A549 (cell line): ENCODE measurements at regions not wholly inside any gene's neighbourhood (a gene's known extent, or its start where the extent isn't known, plus 50 kb on each side); places are given as distances from the start of the nearest gene placed in this dataset.

Experiments
- ATAC-seq, 2 experiments: fragments of 200-7000 bp in 1 of 2; fragments of >200 bp in 1 of 2; cut with Nextera tagmentation in 1 of 2; cut with Tn5 transposase in 1 of 2; 3 replicates each; pipeline versions ENCODE4 v1.8.0 to v1.9.1; 2018 to 2020; ENCODE audit warnings: mild to moderate bottlenecking in 1 of 2, moderate library complexity in 1 of 2
- CTCF ChIA-PET: fragments of 300-600 bp; sonication (Branson Sonifier 250); formaldehyde crosslinking; extraction: SDS; loops from one replicate; lab custom pipeline; 2021; ENCODE audit warnings: antibody characterized with exemption, inconsistent platforms; lab: Yijun Ruan, JAX
- POLR2A ChIA-PET: fragments of 350-600 bp; formaldehyde crosslinking; extraction: SDS; loops from one replicate; lab custom pipeline; 2021; ENCODE audit warnings: antibody characterized with exemption, inconsistent platforms; lab: Yijun Ruan, JAX
- DNase-seq, 2 experiments: peaks; one replicate each; pipeline versions ENCODE4 v3.0.0 to v3.0.0-alpha.2; 2011 to 2016; ENCODE audit warnings: low read depth in 1 of 2, low spot score in 1 of 2
- FAIRE-seq: peaks from 2 replicates; lab custom pipeline; 2011; peaks lifted over from hg19 to GRCh38; lab: Jason Lieb, UNC
- H3K27ac ChIP-seq, 2 experiments: fragments of >200 bp; sonication (Bioruptor Twin); formaldehyde crosslinking; 3 replicates each; pipeline ENCODE4 v1.5.1; 2016 to 2017
- H3K4me1 ChIP-seq: fragments of >200 bp; sonication (Bioruptor Twin); formaldehyde crosslinking; 3 replicates; pipeline ENCODE4 v1.6.1; 2016
- H3K4me2 ChIP-seq: fragments of >200 bp; sonication (Bioruptor Twin); formaldehyde crosslinking; 3 replicates; pipeline ENCODE4 v1.6.1; 2016
- H3K4me3 ChIP-seq: fragments of >200 bp; sonication (Bioruptor Twin); formaldehyde crosslinking; 3 replicates; pipeline ENCODE4 v1.5.1; 2016
- H3K9me3 ChIP-seq: fragments of >200 bp; sonication (Bioruptor Twin); formaldehyde crosslinking; 3 replicates; pipeline ENCODE4 v1.6.1; 2016
- BHLHE40 ChIP-seq: IDR thresholded peaks from 2 replicates; pipeline ENCODE4 v1.6.1; 2012; ENCODE audit warnings: low read depth, low read length, inconsistent platforms
- CBX8 ChIP-seq: fragments of 200-600 bp; sonication (generic); IDR thresholded peaks from 2 replicates; pipeline ENCODE4 v1.6.1; 2016
- EHMT2 ChIP-seq: fragments of 200-600 bp; sonication (generic); IDR thresholded peaks from 2 replicates; pipeline ENCODE4 v1.6.1; 2016; ENCODE audit warnings: antibody characterized with exemption, low read depth, mild to moderate bottlenecking, moderate library complexity
- FOXS1 ChIP-seq: fragments of 250-450 bp; sonication (Bioruptor Pico); IDR thresholded peaks from 2 replicates; pipeline ENCODE4 v1.5.0; 2020; ENCODE audit warnings: mild to moderate bottlenecking, moderate library complexity
- GATA3 ChIP-seq: IDR thresholded peaks from 2 replicates; pipeline ENCODE4 v1.6.1; 2012; ENCODE audit warnings: borderline replicate concordance
- HEYL ChIP-seq: fragments of 250-450 bp; sonication (Bioruptor Pico); IDR thresholded peaks from 2 replicates; pipeline ENCODE4 v1.8.0; 2021; ENCODE audit warnings: mild to moderate bottlenecking, moderate library complexity
- HOXB5 ChIP-seq: fragments of 250-450 bp; sonication (Bioruptor Pico); IDR thresholded peaks from 2 replicates; pipeline ENCODE4 v1.5.0; 2020; ENCODE audit warnings: mild to moderate bottlenecking, moderate library complexity
- JUN ChIP-seq, 2 experiments: fragments of >200 bp; sonication (Bioruptor Twin); formaldehyde crosslinking; IDR thresholded peaks; 2 replicates in 1 of 2; 3 replicates in 1 of 2; pipeline ENCODE4 v1.6.1; 2016 to 2017
- JUNB ChIP-seq: fragments of >200 bp; sonication (Bioruptor Twin); formaldehyde crosslinking; IDR thresholded peaks from 2 replicates; pipeline ENCODE4 v1.6.1; 2016
- NPAS2 ChIP-seq: fragments of 250-450 bp; sonication (Bioruptor Pico); IDR thresholded peaks from 2 replicates; pipeline ENCODE4 v1.8.0; 2022; ENCODE audit warnings: mild to moderate bottlenecking, moderate library complexity, borderline replicate concordance
- NR3C1 ChIP-seq: fragments of >200 bp; sonication (Bioruptor Twin); formaldehyde crosslinking; IDR thresholded peaks from 3 replicates; pipeline ENCODE4 v1.6.1; 2017
- PHF8 ChIP-seq: fragments of 200-600 bp; sonication (generic); IDR thresholded peaks from 2 replicates; pipeline ENCODE4 v1.6.1; 2016; ENCODE audit warnings: low read depth, mild to moderate bottlenecking, antibody characterized with exemption, moderate library complexity, borderline replicate concordance
- POLR2AphosphoS2 ChIP-seq: conservative IDR thresholded peaks from 2 replicates; pipeline ENCODE4 v1.6.1; 2012; ENCODE audit warnings: low read length, improper control_type of control experiment, inconsistent platforms
- RAD21 ChIP-seq, 2 experiments: fragments of >200 bp in 1 of 2; sonication (Bioruptor Twin) in 1 of 2; formaldehyde crosslinking in 1 of 2; IDR thresholded peaks in 1 of 2; conservative IDR thresholded peaks in 1 of 2; 2 replicates in 1 of 2; 3 replicates in 1 of 2; pipeline ENCODE4 v1.6.1; 2012 to 2018; ENCODE audit warnings: inconsistent platforms in 1 of 2
- RARB ChIP-seq: fragments of 250-450 bp; sonication (Bioruptor Pico); IDR thresholded peaks from 2 replicates; pipeline ENCODE4 v1.8.0; 2021; ENCODE audit warnings: mild to moderate bottlenecking, moderate library complexity
- RCOR1 ChIP-seq: fragments of 150-350 bp; IDR thresholded peaks from 2 replicates; pipeline ENCODE4 v1.6.1; 2014; ENCODE audit warnings: antibody characterized with exemption, low read length, low read depth
- RNF2 ChIP-seq: fragments of 200-600 bp; sonication (generic); IDR thresholded peaks from 2 replicates; pipeline ENCODE4 v1.6.1; 2016; ENCODE audit warnings: low read depth, mild to moderate bottlenecking, antibody characterized with exemption, moderate library complexity, borderline replicate concordance
- SREBF2 ChIP-seq: fragments of 450-650 bp; IDR thresholded peaks from 2 replicates; pipeline ENCODE4 v1.6.1; 2014; ENCODE audit warnings: mild to moderate bottlenecking, moderate library complexity
- TP53 ChIP-seq: fragments of 250-450 bp; sonication (Bioruptor Pico); IDR thresholded peaks from 2 replicates; pipeline ENCODE4 v1.5.0; 2021; ENCODE audit warnings: mild to moderate bottlenecking, moderate library complexity
- ZC3H11A ChIP-seq: fragments of 450-650 bp; IDR thresholded peaks from 2 replicates; pipeline ENCODE4 v1.6.1; 2014; ENCODE audit warnings: antibody characterized with exemption, mild to moderate bottlenecking
- ZSCAN20 ChIP-seq: fragments of 250-450 bp; sonication (Bioruptor Pico); IDR thresholded peaks from 2 replicates; pipeline ENCODE4 v1.8.0; 2022; ENCODE audit warnings: mild to moderate bottlenecking, moderate library complexity
- WGBS: methylation state at CpG from one replicate; pipeline ENCODE4 v1.1.6; 2017; ENCODE audit errors: missing lambda C conversion rate; 5-methylcytosine and 5-hydroxymethylcytosine counted together
- TF ChIP-seq, protein P1 (sequence below): fragments of 450-650 bp; IDR thresholded peaks from 2 replicates; pipeline ENCODE4 v1.6.1; 2014; ENCODE audit warnings: antibody characterized with exemption
- TF ChIP-seq, protein P2 (sequence below): fragments of 250-450 bp; sonication (Bioruptor Pico); IDR thresholded peaks from 2 replicates; pipeline ENCODE4 v1.5.0; 2020; ENCODE audit warnings: low read depth, mild to moderate bottlenecking, moderate library complexity
- TF ChIP-seq, protein P3 (sequence below): IDR thresholded peaks from 2 replicates; pipeline ENCODE4 v1.6.1; 2012

DNA sequence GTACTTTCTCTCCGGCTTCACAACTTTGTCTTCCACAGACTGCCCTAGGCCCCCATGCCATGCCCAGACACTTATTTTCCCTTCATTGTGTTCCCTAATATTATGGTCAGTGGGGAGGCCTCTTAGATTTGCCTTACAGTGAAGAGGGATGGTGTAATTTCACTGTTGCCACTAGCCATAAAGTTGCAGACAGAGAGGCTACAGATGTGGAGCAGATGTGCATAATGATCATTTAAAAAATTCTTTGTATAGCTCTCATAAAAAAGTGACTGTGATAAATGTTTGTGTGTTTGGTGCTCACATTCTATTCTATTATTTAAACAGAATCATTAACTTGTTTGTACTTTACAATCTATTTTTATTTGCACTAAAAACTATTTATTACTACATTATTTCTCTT lies 67.5 kb upstream of the FN1 start:
- WGBS = 100% methylated on average over 1 of the region's 1 CpG
- DNase-seq = no peak
- Histone ChIP-seq H3K9me3 (no peaks in the 10 kb centered on the region), H3K4me3 (no peak overlapping the region), H3K27ac (no peak overlapping the region), H3K4me1 (peaks cover 37% of the 10 kb centered on the region), H3K4me2 (no peak overlapping the region)
- TF ChIP-seq TP53 (CRISPR knock-in tag) (no peak), HEYL (CRISPR knock-in tag) (no peak), POLR2AphosphoS2 (no peak), HOXB5 (no peak), RARB (no peak), NPAS2 (CRISPR knock-in tag) (no peak), ZSCAN20 (CRISPR knock-in tag) (no peak)
- FAIRE-seq = no peak
- CTCF ChIA-PET = no interaction called here
- POLR2A ChIA-PET = no interaction called here
- no peak for ATAC-seq

DNA sequence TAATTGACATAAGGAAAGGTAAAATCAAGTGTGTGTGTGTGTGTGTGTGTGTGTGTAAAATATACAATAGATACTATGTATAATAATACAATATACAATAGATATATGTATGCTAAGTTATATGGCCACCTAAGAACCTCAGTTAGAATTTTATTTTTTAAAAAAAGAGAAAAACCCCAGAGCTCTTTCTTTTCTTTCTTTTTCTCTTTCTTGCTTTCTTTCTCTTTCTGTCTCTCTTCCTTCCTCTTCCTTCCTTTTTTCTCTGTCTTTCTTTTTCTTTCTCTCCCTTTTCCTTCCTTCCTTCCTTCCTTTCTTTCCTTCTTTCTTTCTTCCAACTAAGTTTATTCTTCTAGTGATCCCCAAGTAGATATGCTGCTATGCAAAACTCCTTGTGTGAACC lies 64.6 kb upstream of the FN1 start:
- ATAC-seq = no peak
- POLR2A ChIA-PET = no interaction called here
- H3K4me2 ChIP-seq = no peak overlapping the region
- no peak for DNase-seq
- TF ChIP-seq CBX8 = no peak
- no peak for TF ChIP-seq SREBF2
- no peak for TF ChIP-seq RAD21 (conservative IDR thresholded peaks at IDR 0.05 in 1 of 2, IDR thresholded peaks at IDR 0.05 in 1 of 2)
- TF ChIP-seq, protein P1, sequence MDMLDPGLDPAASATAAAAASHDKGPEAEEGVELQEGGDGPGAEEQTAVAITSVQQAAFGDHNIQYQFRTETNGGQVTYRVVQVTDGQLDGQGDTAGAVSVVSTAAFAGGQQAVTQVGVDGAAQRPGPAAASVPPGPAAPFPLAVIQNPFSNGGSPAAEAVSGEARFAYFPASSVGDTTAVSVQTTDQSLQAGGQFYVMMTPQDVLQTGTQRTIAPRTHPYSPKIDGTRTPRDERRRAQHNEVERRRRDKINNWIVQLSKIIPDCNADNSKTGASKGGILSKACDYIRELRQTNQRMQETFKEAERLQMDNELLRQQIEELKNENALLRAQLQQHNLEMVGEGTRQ = no peak
- TF ChIP-seq, protein P2, sequence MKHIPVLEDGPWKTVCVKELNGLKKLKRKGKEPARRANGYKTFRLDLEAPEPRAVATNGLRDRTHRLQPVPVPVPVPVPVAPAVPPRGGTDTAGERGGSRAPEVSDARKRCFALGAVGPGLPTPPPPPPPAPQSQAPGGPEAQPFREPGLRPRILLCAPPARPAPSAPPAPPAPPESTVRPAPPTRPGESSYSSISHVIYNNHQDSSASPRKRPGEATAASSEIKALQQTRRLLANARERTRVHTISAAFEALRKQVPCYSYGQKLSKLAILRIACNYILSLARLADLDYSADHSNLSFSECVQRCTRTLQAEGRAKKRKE (CRISPR knock-in tag) = no peak
- TF ChIP-seq ZC3H11A = no peak
- no peak for TF ChIP-seq NR3C1
- TF ChIP-seq PHF8 = no peak
- no peak for TF ChIP-seq RCOR1
- TF ChIP-seq JUN (IDR thresholded peaks at IDR 0.05) = no peak
- no peak for TF ChIP-seq EHMT2
- TF ChIP-seq HEYL (CRISPR knock-in tag) = no peak
- TF ChIP-seq RNF2 = no peak
- TF ChIP-seq, all 56 proteins: peak for 0
- no peak overlapping the region for H3K27ac ChIP-seq
- FAIRE-seq = no peak
- CTCF ChIA-PET = interaction anchor here (1.2 kb wide), 1 partner anchor 402 kb away, joined by 3 read pairs; no protein-coding TSS in a partner anchor
- H3K9me3 ChIP-seq = no peaks in the 10 kb centered on the region
- H3K4me3 ChIP-seq = no peak overlapping the region
- H3K4me1 ChIP-seq = peaks cover 34% of the 10 kb centered on the region

DNA sequence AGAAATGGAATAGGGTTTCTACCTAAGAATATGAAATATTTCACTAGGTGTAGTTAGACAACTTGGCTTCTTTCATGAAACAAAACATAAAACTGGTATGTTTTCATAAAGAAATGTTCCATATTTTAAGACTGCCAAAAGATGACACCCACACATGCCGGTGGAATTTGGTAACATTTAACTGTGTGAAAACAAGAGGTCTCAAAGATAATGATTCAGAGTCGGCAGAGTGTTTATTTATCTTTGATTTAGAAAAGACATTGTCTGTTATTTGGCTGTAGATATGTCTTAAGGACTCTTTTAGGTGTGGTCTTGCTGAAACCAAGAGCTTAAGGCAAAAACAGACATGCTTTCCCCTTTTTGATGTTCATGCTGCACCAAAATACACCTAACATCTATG lies 63.5 kb upstream of the FN1 start:
- peak overlapping the region; percentile 60 for H3K4me2 ChIP-seq
- no peak overlapping the region for H3K4me3 ChIP-seq
- TF ChIP-seq BHLHE40 (no peak), ZSCAN20 (CRISPR knock-in tag) (no peak), FOXS1 (CRISPR knock-in tag) (no peak)
- FAIRE-seq = no peak
- no peak for ATAC-seq
- ChIA-PET POLR2A (no interaction called here), CTCF (no interaction called here)
- H3K4me1 ChIP-seq = peaks cover 25% of the 10 kb centered on the region
- 13% methylated on average over 2 of the region's 2 CpGs for WGBS
- H3K9me3 ChIP-seq = no peaks in the 10 kb centered on the region
- H3K27ac ChIP-seq = peak overlapping the region in 1 of 2 experiments; percentile 54; a peak in 1 of 6 replicates
- DNase-seq = no peak

DNA sequence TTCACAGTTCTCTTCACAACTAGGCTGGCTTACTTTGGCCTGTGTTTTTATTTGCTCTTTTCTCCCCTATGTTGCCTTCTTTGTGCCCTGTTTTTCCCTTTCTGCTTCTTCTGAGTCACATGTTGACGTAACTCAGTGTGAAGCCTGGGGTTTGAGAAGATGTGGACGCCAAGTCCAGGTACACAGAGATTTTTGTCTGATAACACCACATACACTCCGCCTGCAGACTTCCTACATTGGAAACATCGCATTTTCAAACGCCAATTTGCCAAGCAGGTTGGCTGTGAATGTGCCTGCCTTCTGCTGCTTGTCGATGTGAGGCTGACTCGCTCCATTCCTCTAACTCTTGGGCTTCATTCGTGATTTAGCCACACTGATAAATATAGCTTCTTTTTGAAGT lies 62.6 kb upstream of the FN1 start:
- no peaks in the 10 kb centered on the region for H3K9me3 ChIP-seq
- ChIA-PET POLR2A (no interaction called here), CTCF (interaction anchor here (1.0 to 1.2 kb wide), 2 partner anchors 24 to 166 kb away, joined by 3 to 4 read pairs; no protein-coding TSS in a partner anchor)
- FAIRE-seq = no peak
- peaks cover 25% of the 10 kb centered on the region for H3K4me1 ChIP-seq
- peak overlapping the region; percentile 54 to 56 for H3K27ac ChIP-seq
- ATAC-seq = peak; percentile 73 to 75
- peak overlapping the region; percentile 60 for H3K4me2 ChIP-seq
- no peak overlapping the region for H3K4me3 ChIP-seq
- TF ChIP-seq, protein P3, sequence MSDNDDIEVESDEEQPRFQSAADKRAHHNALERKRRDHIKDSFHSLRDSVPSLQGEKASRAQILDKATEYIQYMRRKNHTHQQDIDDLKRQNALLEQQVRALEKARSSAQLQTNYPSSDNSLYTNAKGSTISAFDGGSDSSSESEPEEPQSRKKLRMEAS = 0 out of 2 replicates have a peak, but pooled peaks have one; percentile 32
- TF ChIP-seq RAD21 (conservative IDR thresholded peaks at IDR 0.05 in 1 of 2, IDR thresholded peaks at IDR 0.05 in 1 of 2) = 0 out of 5 replicates have a peak, but pooled peaks of 1 of the 2 experiments have one; percentile 20
- TF ChIP-seq, protein P1 = no peak
- TF ChIP-seq JUNB = 0 out of 2 replicates have a peak, but pooled peaks have one; percentile 39
- TF ChIP-seq GATA3 = peak; percentile 78; the same call in 1 of the 2 replicates
- DNase-seq = peak; percentile 14 to 64
- WGBS = 8% methylated on average over 8 of the region's 8 CpGs
